HEK293 (cell line): ENCODE measurements at regions not wholly inside any gene's neighbourhood (a gene's known extent, or its start where the extent isn't known, plus 50 kb on each side); places are given as distances from the start of the nearest gene placed in this dataset.
A peak's percentile ranks its signal among the peaks of the same experiment; 100 is the strongest.

Experiments used
- AEBP2 ChIP-seq: fragments of 450-650 bp; formaldehyde crosslinking; IDR thresholded peaks from 2 replicates; pipeline ENCODE4 v1.5.1; 2016; ENCODE audit warnings: missing biosample characterization, missing genetic modification characterization, borderline replicate concordance
- ATF2 ChIP-seq: fragments of 450-650 bp; formaldehyde crosslinking; IDR thresholded peaks from 2 replicates; pipeline ENCODE4 v1.5.1; 2016; ENCODE audit warnings: missing biosample characterization, missing genetic modification characterization, low read depth
- BCL11B ChIP-seq: fragments of 450-650 bp; formaldehyde crosslinking; IDR thresholded peaks from 2 replicates; pipeline ENCODE4 v1.5.1; 2016; ENCODE audit warnings: low read depth, missing biosample characterization, missing genetic modification characterization
- HOXC10 ChIP-seq: sonication (generic); formaldehyde crosslinking; IDR thresholded peaks from 2 replicates; pipeline ENCODE4 v1.8.1; 2023; ENCODE audit warnings: mild to moderate bottlenecking, missing genetic modification reagents
- IKZF3 ChIP-seq: fragments of 450-650 bp; IDR thresholded peaks from 2 replicates; pipeline ENCODE4 v1.5.0; 2018; ENCODE audit warnings: missing biosample characterization, mild to moderate bottlenecking, missing genetic modification characterization, moderate library complexity
- KLF1 ChIP-seq: fragments of 450-650 bp; formaldehyde crosslinking; IDR thresholded peaks from 2 replicates; pipeline ENCODE4 v1.5.1; 2016; ENCODE audit warnings: missing biosample characterization, missing genetic modification characterization
- KLF7 ChIP-seq: fragments of 450-650 bp; formaldehyde crosslinking; IDR thresholded peaks from 2 replicates; pipeline ENCODE4 v1.5.1; 2016; ENCODE audit warnings: missing biosample characterization, missing genetic modification characterization, borderline replicate concordance
- PBX3 ChIP-seq: sonication (generic); formaldehyde crosslinking; IDR thresholded peaks from 2 replicates; pipeline ENCODE4 v1.8.1; 2022; ENCODE audit warnings: mild to moderate bottlenecking, moderate library complexity, missing genetic modification reagents
- PRDM4 ChIP-seq: fragments of 450-650 bp; formaldehyde crosslinking; IDR thresholded peaks from 2 replicates; pipeline ENCODE4 v1.5.1; 2017; ENCODE audit warnings: missing biosample characterization, missing genetic modification characterization
- TSHZ1 ChIP-seq: fragments of 450-650 bp; formaldehyde crosslinking; IDR thresholded peaks from 2 replicates; pipeline ENCODE4 v1.5.1; 2016; ENCODE audit warnings: missing biosample characterization, missing genetic modification characterization, borderline replicate concordance
- WT1 ChIP-seq: fragments of 450-650 bp; formaldehyde crosslinking; IDR thresholded peaks from 2 replicates; pipeline ENCODE4 v1.5.1; 2016; ENCODE audit warnings: missing biosample characterization, missing genetic modification characterization
- YY2 ChIP-seq: fragments of 450-650 bp; formaldehyde crosslinking; IDR thresholded peaks from 2 replicates; pipeline ENCODE4 v1.5.1; 2016; ENCODE audit warnings: missing biosample characterization, missing genetic modification characterization
- ZBTB6 ChIP-seq: fragments of 450-650 bp; formaldehyde crosslinking; IDR thresholded peaks from 2 replicates; pipeline ENCODE4 v1.5.1; 2017; ENCODE audit warnings: missing biosample characterization, missing genetic modification characterization
- ZFP41 ChIP-seq: fragments of 450-650 bp; formaldehyde crosslinking; IDR thresholded peaks from 2 replicates; pipeline ENCODE4 v1.5.1; 2016; ENCODE audit warnings: missing biosample characterization, missing genetic modification characterization, borderline replicate concordance
- ZIC2 ChIP-seq: fragments of 450-650 bp; formaldehyde crosslinking; IDR thresholded peaks from 2 replicates; pipeline ENCODE4 v1.5.1; 2016; ENCODE audit warnings: missing biosample characterization, missing genetic modification characterization
- ZNF114 ChIP-seq: fragments of 450-650 bp; formaldehyde crosslinking; IDR thresholded peaks from 2 replicates; pipeline ENCODE4 v1.5.0; 2017; ENCODE audit warnings: missing biosample characterization, missing genetic modification characterization
- ZNF16 ChIP-seq: fragments of 450-650 bp; formaldehyde crosslinking; IDR thresholded peaks from 2 replicates; pipeline ENCODE4 v1.5.1; 2016; ENCODE audit warnings: low read depth, missing biosample characterization, missing genetic modification characterization
- ZNF184 ChIP-seq: fragments of 450-650 bp; IDR thresholded peaks from 2 replicates; pipeline ENCODE4 v1.5.1; 2018; ENCODE audit warnings: missing biosample characterization, mild to moderate bottlenecking, missing genetic modification characterization
- ZNF19 ChIP-seq: fragments of 450-650 bp; formaldehyde crosslinking; IDR thresholded peaks from 2 replicates; pipeline ENCODE4; 2016; ENCODE audit warnings: missing biosample characterization, missing genetic modification characterization, low read depth
- ZNF211 ChIP-seq: fragments of 450-650 bp; formaldehyde crosslinking; IDR thresholded peaks from 2 replicates; pipeline ENCODE4 v1.5.1; 2016; ENCODE audit warnings: low read depth, missing biosample characterization, missing genetic modification characterization
- ZNF23 ChIP-seq: fragments of 450-650 bp; formaldehyde crosslinking; IDR thresholded peaks from 2 replicates; pipeline ENCODE4 v1.5.1; 2016; ENCODE audit warnings: missing biosample characterization, missing genetic modification characterization, borderline replicate concordance
- ZNF366 ChIP-seq: fragments of 450-650 bp; formaldehyde crosslinking; conservative IDR thresholded peaks from 2 replicates; pipeline ENCODE4 v1.5.1; 2016; ENCODE audit warnings: missing biosample characterization, missing genetic modification characterization
- ZNF473 ChIP-seq: fragments of 450-650 bp; formaldehyde crosslinking; IDR thresholded peaks from 2 replicates; pipeline ENCODE4 v1.5.1; 2017; ENCODE audit warnings: missing biosample characterization, missing genetic modification characterization
- ZNF514 ChIP-seq: fragments of 450-650 bp; formaldehyde crosslinking; IDR thresholded peaks from 2 replicates; pipeline ENCODE4 v1.5.1; 2016; ENCODE audit warnings: missing biosample characterization, missing genetic modification characterization
- ZNF561 ChIP-seq: fragments of 450-650 bp; IDR thresholded peaks from 2 replicates; pipeline ENCODE4 v1.5.1; 2018; ENCODE audit warnings: missing biosample characterization, missing genetic modification characterization, borderline replicate concordance
- ZNF580 ChIP-seq: fragments of 450-650 bp; formaldehyde crosslinking; IDR thresholded peaks from 2 replicates; pipeline ENCODE4 v1.5.1; 2016; ENCODE audit warnings: missing biosample characterization, missing genetic modification characterization
- ZNF600 ChIP-seq: fragments of 450-650 bp; formaldehyde crosslinking; IDR thresholded peaks from 2 replicates; pipeline ENCODE4 v1.5.1; 2016; ENCODE audit warnings: missing biosample characterization, missing genetic modification characterization
- ZNF658 ChIP-seq: fragments of 450-650 bp; formaldehyde crosslinking; IDR thresholded peaks from 2 replicates; pipeline ENCODE4; 2016; ENCODE audit warnings: missing biosample characterization, missing genetic modification characterization
- ZNF76 ChIP-seq: fragments of 450-650 bp; formaldehyde crosslinking; IDR thresholded peaks from 2 replicates; pipeline ENCODE4; 2016; ENCODE audit warnings: low read depth, missing biosample characterization, missing genetic modification characterization, borderline replicate concordance

GRCh38 chr2:156784020-156784701 lies 348.0 kb downstream of the GPD2 start (continued):
- no peak for TF ChIP-seq ZIC2 (tag by site-specific recombination)
- TF ChIP-seq ZNF76: no peak
- no peak for TF ChIP-seq HOXC10 (CRISPR knock-in tag)
- no peak for TF ChIP-seq ZNF514 (tag by site-specific recombination)
- no peak for TF ChIP-seq ZNF184 (tag by site-specific recombination)
- TF ChIP-seq PBX3 (CRISPR knock-in tag): no peak
- no peak for TF ChIP-seq IKZF3
- TF ChIP-seq TSHZ1 (tag by site-specific recombination): no peak
- no peak for TF ChIP-seq ZNF473 (tag by site-specific recombination)
- TF ChIP-seq BCL11B (tag by site-specific recombination): no peak
- TF ChIP-seq KLF1 (tag by site-specific recombination): no peak
- TF ChIP-seq AEBP2 (tag by site-specific recombination): no peak
- no peak for TF ChIP-seq YY2
- no peak for TF ChIP-seq ZNF658 (tag by site-specific recombination)
- TF ChIP-seq ZNF366 (tag by site-specific recombination): no peak
- TF ChIP-seq ZNF19 (tag by site-specific recombination): no peak
- no peak for TF ChIP-seq ZNF580
- 0 out of 2 replicates have a peak, but pooled peaks have one; percentile 30 for TF ChIP-seq ZNF561
- TF ChIP-seq ZNF114 (tag by site-specific recombination): no peak
- peak; percentile 51; the same call in 1 of the 2 replicates for TF ChIP-seq WT1 (tag by site-specific recombination)
- TF ChIP-seq ZFP41 (tag by site-specific recombination): no peak
- TF ChIP-seq ZNF16: no peak
- TF ChIP-seq ZNF23 (tag by site-specific recombination): no peak
- TF ChIP-seq ATF2 (tag by site-specific recombination): no peak
- TF ChIP-seq ZBTB6: peak; percentile 96
- TF ChIP-seq KLF7: no peak
- no peak for TF ChIP-seq ZNF211 (tag by site-specific recombination)
- peak; percentile 74 for TF ChIP-seq ZNF600
- no peak for TF ChIP-seq PRDM4 (tag by site-specific recombination)
